ENCODE measurements at regions not wholly inside any gene's neighbourhood (a gene's known extent, or its start where the extent isn't known, plus 50 kb on each side); places are given as distances from the start of the nearest gene placed in this dataset.
A peak's percentile ranks its signal among the peaks of the same experiment; 100 is the strongest.
"Not testable (repeated sequence)": the region's sequence is repeated elsewhere in the genome, so short reads cannot be mapped to it uniquely, and the experiment has no call there.

- Histone ChIP-seq H3K27ac (no peak overlapping the region), H3K4me3 (no peak overlapping the region)
- TF ChIP-seq CTCF (IDR thresholded peaks at IDR 0.05) = no peak
- DNase-seq (ENCODE audit: low spot score) = peak; percentile 58
Measured at GRCh38 chr10:78416031-78417011, 382.7 kb downstream of the RPS24 start.

GRCh38 chr10:78417425-78418370 is 384.0 kb downstream of the RPS24 start:
- H3K4me3 ChIP-seq = no peak overlapping the region
- no peak for TF ChIP-seq CTCF (IDR thresholded peaks at IDR 0.05)
- no peak overlapping the region for H3K27ac ChIP-seq
- peak; percentile 53 for DNase-seq (ENCODE audit: low spot score)

- DNase-seq (ENCODE audit: low spot score) = peak; percentile 46
- H3K4me3 ChIP-seq = no peak overlapping the region
- no peak for TF ChIP-seq CTCF (IDR thresholded peaks at IDR 0.05)
- no peak overlapping the region for H3K27ac ChIP-seq
Measured at GRCh38 chr10:78419481-78420265, 386.0 kb downstream of the RPS24 start.

- no peak overlapping the region for H3K27ac ChIP-seq
- no peak for DNase-seq (ENCODE audit: low spot score)
- no peak for TF ChIP-seq CTCF (IDR thresholded peaks at IDR 0.05)
- H3K4me3 ChIP-seq = no peak overlapping the region
Measured at GRCh38 chr10:78420946-78421735, 387.5 kb downstream of the RPS24 start.

- not testable (repeated sequence) for H3K4me3 ChIP-seq; DNase-seq (ENCODE audit: low spot score); H3K27ac ChIP-seq
Measured at GRCh38 chr10:78424050-78424449, 390.4 kb downstream of the RPS24 start.

GRCh38 chr10:78424723-78425122 is 391.1 kb downstream of the RPS24 start:
- DNase-seq (ENCODE audit: low spot score) = no peak
- no peak for TF ChIP-seq CTCF (IDR thresholded peaks at IDR 0.05)
- Histone ChIP-seq H3K27ac (no peak overlapping the region), H3K4me3 (no peak overlapping the region)

Data from coronary artery (tissue), 2 donors.